WTC11 (cell line): ENCODE measurements at regions not wholly inside any gene's neighbourhood (a gene's known extent, or its start where the extent isn't known, plus 50 kb on each side); places are given as distances from the start of the nearest gene placed in this dataset.

Experiments
- ATAC-seq: fragments of 200-7000 bp; cut with Tn5 transposase; 2 replicates; pipeline ENCODE4 v1.10.0; 2021; ENCODE audit warnings: mild to moderate bottlenecking, moderate library complexity
- CTCF ChIA-PET: fragments of 300-600 bp; sonication (Branson Sonifier 250); formaldehyde crosslinking; loops from one replicate; lab custom pipeline; 2021; ENCODE audit warnings: antibody characterized with exemption; lab: Charles Lee
- POLR2A ChIA-PET: fragments of 350-600 bp; sonication (Branson Sonifier 250); formaldehyde crosslinking; loops from one replicate; lab custom pipeline; 2021; ENCODE audit warnings: antibody characterized with exemption; lab: Charles Lee
- DNase-seq: peaks from one replicate; pipeline ENCODE4 v3.0.0; 2021; ENCODE audit warnings: low spot score
- H3K27ac Mint-ChIP-seq: 2 replicates; pipeline ENCODE4 v1.8.0; 2021; ENCODE audit warnings: mixed read lengths
- H3K27me3 Mint-ChIP-seq: 2 replicates; pipeline ENCODE4 v1.8.0; 2021; ENCODE audit warnings: low read depth, mild to moderate bottlenecking, moderate library complexity, mixed read lengths
- H3K36me3 Mint-ChIP-seq: 2 replicates; pipeline ENCODE4 v1.8.0; 2021; ENCODE audit warnings: mixed read lengths
- H3K4me1 Mint-ChIP-seq: 2 replicates; pipeline ENCODE4 v1.8.0; 2022; ENCODE audit warnings: mixed read lengths
- H3K4me3 Mint-ChIP-seq: 2 replicates; pipeline ENCODE4 v1.8.0; 2021; ENCODE audit warnings: mild to moderate bottlenecking, moderate library complexity, mixed read lengths
- H3K9me3 Mint-ChIP-seq: 2 replicates; pipeline ENCODE4 v1.8.0; 2021; ENCODE audit warnings: mixed read lengths
- CTCF ChIP-seq: fragments of 200-600 bp; IDR thresholded peaks from 2 replicates; pipeline ENCODE4 v1.8.0; 2022; ENCODE audit warnings: antibody characterized with exemption
- E2F1 ChIP-seq: sonication (generic); formaldehyde crosslinking; IDR thresholded peaks from 2 replicates; pipeline ENCODE4 v1.8.0; 2022; ENCODE audit warnings: mild to moderate bottlenecking, missing genetic modification reagents
- E2F5 ChIP-seq: sonication (generic); formaldehyde crosslinking; IDR thresholded peaks from 2 replicates; pipeline ENCODE4 v1.8.1; 2022; ENCODE audit warnings: mild to moderate bottlenecking, moderate library complexity, missing genetic modification reagents
- ELF4 ChIP-seq: sonication (generic); formaldehyde crosslinking; IDR thresholded peaks from 2 replicates; pipeline ENCODE4 v1.8.1; 2022; ENCODE audit warnings: low read depth, mild to moderate bottlenecking, moderate library complexity, missing genetic modification reagents
- ESRRA ChIP-seq: sonication (generic); formaldehyde crosslinking; IDR thresholded peaks from 2 replicates; pipeline ENCODE4 v1.8.1; 2022; ENCODE audit warnings: mild to moderate bottlenecking, missing genetic modification reagents, borderline replicate concordance
- FOXK1 ChIP-seq: sonication (generic); formaldehyde crosslinking; IDR thresholded peaks from 2 replicates; pipeline ENCODE4 v1.8.0; 2022; ENCODE audit warnings: mild to moderate bottlenecking, moderate library complexity, missing genetic modification reagents
- FOXP4 ChIP-seq: sonication (generic); formaldehyde crosslinking; IDR thresholded peaks from 2 replicates; pipeline ENCODE4 v1.8.0; 2022; ENCODE audit warnings: mild to moderate bottlenecking, missing genetic modification reagents
- HMGXB4 ChIP-seq: sonication (generic); formaldehyde crosslinking; IDR thresholded peaks from 2 replicates; pipeline ENCODE4 v1.8.1; 2023; ENCODE audit warnings: mild to moderate bottlenecking, moderate library complexity, missing genetic modification reagents
- IRF2 ChIP-seq: sonication (generic); formaldehyde crosslinking; IDR thresholded peaks from 2 replicates; pipeline ENCODE4 v1.8.0; 2022; ENCODE audit warnings: low read depth, missing genetic modification reagents, borderline replicate concordance
- JUN ChIP-seq: sonication (generic); formaldehyde crosslinking; IDR thresholded peaks from 2 replicates; pipeline ENCODE4 v1.8.0; 2023; ENCODE audit warnings: mild to moderate bottlenecking, missing genetic modification reagents
- KAT7 ChIP-seq: sonication (generic); formaldehyde crosslinking; IDR thresholded peaks from 2 replicates; pipeline ENCODE4 v1.8.1; 2023; ENCODE audit warnings: missing genetic modification reagents, mild to moderate bottlenecking, borderline replicate concordance
- NFE2L1 ChIP-seq: sonication (generic); formaldehyde crosslinking; IDR thresholded peaks from 2 replicates; pipeline ENCODE4 v1.8.1; 2023; ENCODE audit warnings: missing genetic modification reagents
- NFYB ChIP-seq: sonication (generic); formaldehyde crosslinking; conservative IDR thresholded peaks from 2 replicates; pipeline ENCODE4 v1.8.0; 2022; ENCODE audit warnings: low read depth, missing genetic modification reagents
- NR1H2 ChIP-seq: sonication (generic); formaldehyde crosslinking; IDR thresholded peaks from 2 replicates; pipeline ENCODE4 v1.9.0; 2021; ENCODE audit warnings: mild to moderate bottlenecking, moderate library complexity, missing genetic modification reagents
- OVOL2 ChIP-seq: fragments of 250-450 bp; sonication (Bioruptor Pico); IDR thresholded peaks from 2 replicates; pipeline ENCODE4 v1.9.0; 2021; ENCODE audit warnings: mild to moderate bottlenecking, borderline replicate concordance
- PREB ChIP-seq: sonication (generic); formaldehyde crosslinking; IDR thresholded peaks from 2 replicates; pipeline ENCODE4 v1.8.1; 2022; ENCODE audit warnings: mild to moderate bottlenecking, missing genetic modification reagents, moderate library complexity, borderline replicate concordance
- PRRX2 ChIP-seq: fragments of 250-450 bp; sonication (Bioruptor Pico); IDR thresholded peaks from 2 replicates; pipeline ENCODE4 v1.8.0; 2021; ENCODE audit warnings: mild to moderate bottlenecking
- RORB ChIP-seq: fragments of 250-450 bp; sonication (Bioruptor Pico); IDR thresholded peaks from 2 replicates; pipeline ENCODE4 v1.9.0; 2021; ENCODE audit warnings: mild to moderate bottlenecking
- SP1 ChIP-seq: sonication (generic); formaldehyde crosslinking; conservative IDR thresholded peaks from 2 replicates; pipeline ENCODE4 v1.8.1; 2022; ENCODE audit warnings: missing genetic modification reagents
- ZNF138 ChIP-seq: sonication (generic); formaldehyde crosslinking; conservative IDR thresholded peaks from 2 replicates; pipeline ENCODE4 v1.8.1; 2022; ENCODE audit warnings: mild to moderate bottlenecking, moderate library complexity, missing genetic modification reagents
- ZNF425 ChIP-seq: fragments of 250-450 bp; sonication (Bioruptor Pico); conservative IDR thresholded peaks from 2 replicates; pipeline ENCODE4 v1.9.0; 2021; ENCODE audit warnings: mild to moderate bottlenecking
- ZNF532 ChIP-seq: fragments of 250-450 bp; sonication (Bioruptor Pico); IDR thresholded peaks from 2 replicates; pipeline ENCODE4 v1.9.0; 2021; ENCODE audit warnings: mild to moderate bottlenecking, borderline replicate concordance

GRCh38 chr4:187656959-187657358 is 338.6 kb upstream of the ZFP42 start:
- Mint-ChIP-seq H3K4me3 (no peak overlapping the region), H3K36me3 (peaks cover 16% of the 10 kb centered on the region), H3K4me1 (no peaks in the 10 kb centered on the region), H3K27ac (no peak overlapping the region), H3K9me3 (peaks cover 48% of the 10 kb centered on the region), H3K27me3 (no peaks in the 10 kb centered on the region)
- ChIA-PET POLR2A (no interaction called here), CTCF (no interaction called here)
- ATAC-seq (no peak), DNase-seq (no peak)
- TF ChIP-seq CTCF (no peak), OVOL2 (no peak), ESRRA (CRISPR knock-in tag) (no peak), HMGXB4 (no peak), ELF4 (CRISPR knock-in tag) (no peak), PREB (CRISPR knock-in tag) (no peak), PRRX2 (CRISPR knock-in tag) (no peak), E2F5 (no peak), E2F1 (CRISPR knock-in tag) (no peak)

GRCh38 chr4:187663076-187663475 is 332.5 kb upstream of the ZFP42 start:
- Mint-ChIP-seq H3K4me1 (no peaks in the 10 kb centered on the region), H3K36me3 (peaks cover 9% of the 10 kb centered on the region), H3K9me3 (peaks cover 27% of the 10 kb centered on the region), H3K27ac (no peak overlapping the region), H3K27me3 (no peaks in the 10 kb centered on the region), H3K4me3 (no peak overlapping the region)
- DNase-seq (no peak), ATAC-seq (no peak)
- ChIA-PET POLR2A (no interaction called here), CTCF (no interaction called here)
- TF ChIP-seq RORB (CRISPR knock-in tag) (no peak), FOXK1 (CRISPR knock-in tag) (no peak), IRF2 (CRISPR knock-in tag) (no peak), NR1H2 (CRISPR knock-in tag) (no peak), NFE2L1 (CRISPR knock-in tag) (no peak), JUN (no peak), NFYB (CRISPR knock-in tag) (no peak), SP1 (CRISPR knock-in tag) (no peak), FOXP4 (CRISPR knock-in tag) (no peak), ZNF425 (CRISPR knock-in tag) (no peak), KAT7 (no peak), ZNF532 (CRISPR knock-in tag) (no peak), ZNF138 (no peak)
